WI38 (cell line): ENCODE measurements at regions not wholly inside any gene's neighbourhood (a gene's known extent, or its start where the extent isn't known, plus 50 kb on each side); places are given as distances from the start of the nearest gene placed in this dataset.

Source experiments
- H3K4me3 ChIP-seq: 2 replicates; pipeline ENCODE4 v1.5.1; 2011; ENCODE audit warnings: low read depth, mild to moderate bottlenecking, control low read depth, low read length
- TF ChIP-seq, protein P1 (sequence below): IDR thresholded peaks from 2 replicates; pipeline ENCODE4 v1.5.1; 2012; ENCODE audit warnings: low read depth, mild to moderate bottlenecking, control low read depth, low read length

DNA sequence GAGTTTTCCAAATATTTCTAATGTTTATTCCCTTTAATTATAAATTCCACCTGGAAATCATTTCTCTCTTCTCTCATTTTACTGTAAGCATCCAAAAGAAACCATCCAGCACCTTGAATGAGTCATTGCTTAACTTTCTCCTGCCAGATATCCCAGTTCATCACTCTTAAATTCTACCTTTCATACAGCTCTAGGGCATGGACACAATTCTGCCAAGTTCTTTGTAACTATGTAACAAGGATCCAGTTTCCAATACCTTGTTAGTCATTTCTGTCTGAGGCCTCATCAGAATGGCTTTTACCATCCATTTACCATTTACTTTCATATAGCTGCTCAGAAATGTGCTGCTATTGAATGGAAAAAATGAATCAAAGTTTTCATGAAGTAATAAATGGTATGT is 455.4 kb upstream of the TENM4 start:
- TF ChIP-seq, protein P1, sequence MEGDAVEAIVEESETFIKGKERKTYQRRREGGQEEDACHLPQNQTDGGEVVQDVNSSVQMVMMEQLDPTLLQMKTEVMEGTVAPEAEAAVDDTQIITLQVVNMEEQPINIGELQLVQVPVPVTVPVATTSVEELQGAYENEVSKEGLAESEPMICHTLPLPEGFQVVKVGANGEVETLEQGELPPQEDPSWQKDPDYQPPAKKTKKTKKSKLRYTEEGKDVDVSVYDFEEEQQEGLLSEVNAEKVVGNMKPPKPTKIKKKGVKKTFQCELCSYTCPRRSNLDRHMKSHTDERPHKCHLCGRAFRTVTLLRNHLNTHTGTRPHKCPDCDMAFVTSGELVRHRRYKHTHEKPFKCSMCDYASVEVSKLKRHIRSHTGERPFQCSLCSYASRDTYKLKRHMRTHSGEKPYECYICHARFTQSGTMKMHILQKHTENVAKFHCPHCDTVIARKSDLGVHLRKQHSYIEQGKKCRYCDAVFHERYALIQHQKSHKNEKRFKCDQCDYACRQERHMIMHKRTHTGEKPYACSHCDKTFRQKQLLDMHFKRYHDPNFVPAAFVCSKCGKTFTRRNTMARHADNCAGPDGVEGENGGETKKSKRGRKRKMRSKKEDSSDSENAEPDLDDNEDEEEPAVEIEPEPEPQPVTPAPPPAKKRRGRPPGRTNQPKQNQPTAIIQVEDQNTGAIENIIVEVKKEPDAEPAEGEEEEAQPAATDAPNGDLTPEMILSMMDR = no peak

DNA sequence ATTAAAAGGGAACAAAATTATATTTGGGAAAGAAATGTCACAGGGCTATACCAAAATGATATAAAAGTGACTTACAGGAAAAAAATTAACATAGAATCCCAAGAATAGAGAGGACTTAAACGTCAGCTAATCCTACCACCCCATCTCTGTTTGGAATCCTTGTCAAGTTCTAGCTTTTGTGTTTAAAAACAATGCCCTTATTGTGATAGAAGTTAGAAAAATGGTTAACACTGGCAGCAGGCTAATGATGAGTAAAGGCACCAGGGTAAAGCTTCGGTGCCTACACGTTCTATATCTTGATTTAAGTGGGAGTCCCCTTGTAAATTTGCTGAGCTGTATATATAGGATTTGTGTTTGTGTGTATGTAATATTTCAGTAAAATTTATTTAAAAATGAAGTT is 453.3 kb upstream of the TENM4 start:
- TF ChIP-seq, protein P1 = no peak
- no peak overlapping the region for H3K4me3 ChIP-seq

More for the DNA sequence above, 455.4 kb upstream of the TENM4 start:
- H3K4me3 ChIP-seq = no peak overlapping the region

DNA sequence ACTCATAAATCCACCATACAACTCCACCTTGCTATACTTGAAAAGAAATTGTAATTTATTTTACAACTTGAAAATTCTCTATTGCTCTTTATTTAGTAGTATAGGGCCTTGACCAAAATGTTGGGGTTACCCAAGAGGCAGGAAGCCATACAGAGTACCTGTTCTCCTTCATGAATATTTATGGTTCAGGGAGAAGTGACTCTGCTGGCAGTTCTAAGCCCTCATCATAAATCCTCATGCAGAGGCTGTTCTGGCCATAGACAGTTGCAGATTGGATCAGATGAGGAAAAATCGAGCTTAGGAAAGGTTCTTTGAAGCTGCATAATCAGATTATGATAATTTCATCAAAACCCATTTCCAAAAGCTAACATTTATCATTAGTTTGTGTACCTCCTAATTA is 449.4 kb upstream of the TENM4 start:
- TF ChIP-seq, protein P1 = no peak
- no peak overlapping the region for H3K4me3 ChIP-seq

DNA sequence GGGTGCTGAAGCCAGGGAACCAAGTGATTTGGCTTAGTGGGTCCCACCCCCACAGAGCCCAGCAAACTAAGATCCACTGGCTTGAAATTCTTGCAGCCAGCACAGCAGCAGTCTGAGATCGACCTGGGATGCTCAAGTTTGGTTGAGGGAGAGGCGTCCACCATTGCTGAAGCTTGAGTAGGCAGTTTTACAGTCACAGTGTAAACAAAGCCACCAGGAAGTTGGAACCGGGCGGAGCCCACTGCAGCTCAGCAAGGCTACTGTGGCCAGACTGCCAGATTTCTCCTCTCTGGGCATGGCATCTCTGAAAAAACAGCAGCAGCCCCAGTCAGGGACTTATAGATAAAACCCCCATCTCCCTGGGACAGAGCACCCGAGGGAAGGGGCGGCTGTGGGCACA is 424.1 kb upstream of the TENM4 start:
- H3K4me3 ChIP-seq = no peak overlapping the region
- TF ChIP-seq, protein P1 = no peak

DNA sequence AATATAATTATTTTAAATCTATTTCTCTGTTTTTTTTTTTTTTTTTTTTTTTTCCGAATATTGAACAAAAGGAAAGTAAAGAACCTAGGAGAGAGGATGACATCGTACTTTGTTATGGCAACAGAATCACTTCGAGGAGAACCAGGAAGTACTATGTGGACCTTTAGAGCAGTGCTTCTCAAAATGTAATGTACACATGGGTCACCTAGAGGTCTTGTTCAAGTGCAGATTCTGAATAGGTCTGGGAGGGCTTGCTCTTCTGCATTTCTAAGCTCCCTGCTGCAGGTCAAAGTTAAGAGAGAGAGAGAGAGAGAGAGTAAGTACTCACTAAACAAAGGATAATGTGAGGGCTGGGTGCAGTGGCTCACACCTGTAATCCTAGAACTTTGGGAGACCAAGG is 419.5 kb upstream of the TENM4 start:
- TF ChIP-seq, protein P1 = no peak
- H3K4me3 ChIP-seq = no peak overlapping the region

DNA sequence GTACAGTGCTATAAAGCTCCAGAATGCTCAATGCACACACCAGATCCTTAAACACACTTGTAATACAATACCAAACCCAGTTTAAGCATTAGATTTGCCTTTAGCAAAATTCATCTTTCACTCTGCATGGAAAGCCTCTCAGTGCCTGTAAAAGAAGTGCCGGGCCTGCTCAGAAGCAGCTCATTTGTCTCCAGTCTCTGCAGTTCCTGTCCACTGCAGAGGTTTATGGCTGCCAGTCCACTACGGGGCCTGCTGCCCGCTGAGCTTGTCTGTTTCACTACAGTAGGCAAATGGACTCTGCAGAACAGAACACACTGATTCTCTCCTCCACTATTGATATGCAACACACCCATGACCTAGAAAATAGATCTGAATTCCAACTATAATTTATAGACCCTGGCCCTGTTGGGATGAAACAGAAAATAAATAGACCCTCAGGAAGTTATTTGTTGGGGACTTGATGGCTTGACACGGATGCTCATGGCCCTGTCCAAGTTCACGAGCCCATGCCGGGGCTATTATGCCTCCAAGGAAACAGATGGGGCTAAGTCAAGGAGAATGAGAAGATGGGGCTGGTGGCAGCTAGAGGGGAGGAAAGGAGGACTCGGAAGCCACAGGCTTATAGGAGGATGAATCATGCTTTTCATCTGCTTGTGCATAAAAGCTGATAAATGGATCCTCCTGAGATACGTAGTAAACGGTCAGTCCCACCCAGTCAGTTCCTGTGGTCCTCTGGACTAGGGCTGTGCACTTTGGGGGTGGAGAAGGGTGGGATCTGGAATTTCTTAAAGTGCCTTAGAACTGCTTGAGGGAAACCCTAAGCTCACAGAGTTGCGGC is 416.8 kb upstream of the TENM4 start:
- TF ChIP-seq, protein P1 = no peak
- no peak overlapping the region for H3K4me3 ChIP-seq

DNA sequence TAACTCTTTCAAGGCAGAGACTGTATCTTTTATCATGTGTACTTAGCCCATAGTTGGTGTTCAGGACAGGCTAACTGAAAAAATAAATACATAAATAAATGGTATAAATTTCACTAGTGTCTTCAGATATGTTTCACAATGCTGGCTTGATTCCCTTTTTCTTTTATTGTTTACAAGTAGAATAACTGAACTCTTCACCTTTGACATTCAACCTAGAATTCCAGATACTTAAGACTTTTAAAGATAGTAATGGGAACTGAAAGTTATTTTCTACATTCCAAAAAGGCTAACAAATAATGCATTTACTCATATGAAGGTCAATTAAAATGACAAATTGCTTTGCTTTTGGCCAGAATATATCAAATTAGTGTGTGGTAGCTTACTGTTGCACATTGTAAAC is 411.3 kb upstream of the TENM4 start:
- no peak overlapping the region for H3K4me3 ChIP-seq
- TF ChIP-seq, protein P1 = no peak
